Loucy (cell line): ENCODE measurements at regions not wholly inside any gene's neighbourhood (a gene's known extent, or its start where the extent isn't known, plus 50 kb on each side); places are given as distances from the start of the nearest gene placed in this dataset.

Experiments used
- CTCF ChIP-seq: fragments of 200-600 bp; sonication (generic); conservative IDR thresholded peaks from 2 replicates; pipeline ENCODE4 v1.5.1; 2014; ENCODE audit warnings: mild to moderate bottlenecking, antibody characterized with exemption, low read length
- EZH2phosphoT487 ChIP-seq: fragments of 200-600 bp; IDR thresholded peaks from 2 replicates; pipeline ENCODE4 v1.6.1; 2018; ENCODE audit warnings: antibody characterized with exemption, mild to moderate bottlenecking, moderate library complexity, borderline replicate concordance

- TF ChIP-seq CTCF (no peak), EZH2phosphoT487 (no peak)
Observed at GRCh38 chr13:48891586-48891985, 84.1 kb upstream of the FNDC3A start.
